HCT116 (cell line): ENCODE measurements at regions not wholly inside any gene's neighbourhood (a gene's known extent, or its start where the extent isn't known, plus 50 kb on each side); places are given as distances from the start of the nearest gene placed in this dataset.

ENCODE experiments used
- ATAC-seq: fragments of 200-7000 bp; cut with Tn5 transposase; 2 replicates; pipeline ENCODE4 v1.9.1; 2020; ENCODE audit warnings: mild to moderate bottlenecking, moderate library complexity
- BruUV-seq: library from RNA; stranded (reverse); fragments of 400-500 nt; replicated peaks from 2 replicates; lab custom pipeline; 2021; lab: Mats Ljungman, UMichigan
- CTCF ChIA-PET: fragments of 300-600 bp; sonication (Branson Sonifier 250); formaldehyde crosslinking; loops from one replicate; lab custom pipeline; 2021; ENCODE audit warnings: antibody characterized with exemption; lab: Charles Lee
- POLR2A ChIA-PET: fragments of 300-600, 350-600 bp; sonication (Branson Sonifier 250); formaldehyde crosslinking; loops from one replicate; lab custom pipeline; 2021; ENCODE audit warnings: antibody characterized with exemption; lab: Charles Lee
- RAD21 ChIA-PET, 2 experiments: fragments of 300-600 bp; sonication (Branson Sonifier 250); formaldehyde crosslinking; loops; one replicate each; lab custom pipeline; 2023; ENCODE audit warnings: low total read pairs in 2 of 2; ENCODE audit not compliant: uncharacterized antibody in 2 of 2, unreplicated experiment in 2 of 2, low non-redundant PET in 1 of 2; lab: Charles Lee
- DNase-seq: peaks from one replicate; pipeline ENCODE4 v3.0.0-alpha.2; 2010; ENCODE audit warnings: low read depth, low spot score
- H2AFZ ChIP-seq: fragments of 200-600 bp; shearing (Covaris generic), sonication (generic); 2 replicates; pipeline ENCODE4 v1.6.1; 2017; ENCODE audit warnings: low read depth, mixed run types, mixed read lengths, antibody characterized with exemption, low read length; ENCODE audit not compliant: poor library complexity, severe bottlenecking
- H3K27ac ChIP-seq: 2 replicates; pipeline ENCODE4 v1.5.1; 2012; ENCODE audit warnings: low read depth, low read length
- H3K27me3 ChIP-seq: fragments of 200-600 bp; sonication (generic); 2 replicates; pipeline ENCODE4 v1.6.1; 2016; ENCODE audit warnings: mixed run types, low read length, mixed read lengths; ENCODE audit not compliant: insufficient read depth
- H3K36me3 ChIP-seq, 2 experiments: fragments of 200-500 bp in 1 of 2; fragments of 200-600 bp in 1 of 2; sonication (Bioruptor generic) in 1 of 2; sonication (generic) in 1 of 2; 2 replicates each; pipeline versions ENCODE4 v1.5.1 to v1.6.1; 2014 to 2016; ENCODE audit warnings: low read length in 2 of 2, inconsistent platforms in 1 of 2, mixed read lengths in 1 of 2, mixed run types in 1 of 2; ENCODE audit not compliant: insufficient read depth in 2 of 2, control insufficient read depth in 1 of 2
- H3K4me1 ChIP-seq, 2 experiments: fragments of 200-600 bp in 1 of 2; sonication (generic) in 1 of 2; 2 replicates each; pipeline versions ENCODE4 v1.5.1 to v1.6.1; 2012 to 2017; ENCODE audit warnings: low read length in 2 of 2, inconsistent platforms in 1 of 2, mild to moderate bottlenecking in 1 of 2, mixed read lengths in 1 of 2, mixed run types in 1 of 2, moderate library complexity in 1 of 2; ENCODE audit not compliant: insufficient read depth in 2 of 2, control insufficient read depth in 1 of 2
- H3K4me2 ChIP-seq: fragments of 200-600 bp; sonication (generic); 2 replicates; pipeline ENCODE4 v1.6.1; 2017; ENCODE audit warnings: mixed run types, low read length, mixed read lengths
- H3K4me3 ChIP-seq, 2 experiments: fragments of 200-600 bp in 1 of 2; sonication (generic) in 1 of 2; replicated peaks in 1 of 2; 2 replicates each; pipeline ENCODE4 v1.5.1; 2011 to 2016; ENCODE audit warnings: low read length in 2 of 2, control low read depth in 1 of 2, low read depth in 1 of 2, mild to moderate bottlenecking in 1 of 2, mixed read lengths in 1 of 2, mixed run types in 1 of 2
- H3K79me2 ChIP-seq: fragments of 200-600 bp; sonication (generic); 2 replicates; pipeline ENCODE4 v1.6.1; 2017; ENCODE audit warnings: mild to moderate bottlenecking, mixed run types, low read length, moderate library complexity, mixed read lengths; ENCODE audit not compliant: insufficient read depth
- H3K9ac ChIP-seq: fragments of 200-600 bp; sonication (generic); 2 replicates; pipeline ENCODE4 v1.6.1; 2016; ENCODE audit warnings: low read length, mixed read lengths
- H3K9me2 ChIP-seq: fragments of 200-600 bp; sonication (generic), shearing (Covaris generic); 2 replicates; pipeline ENCODE4 v1.6.1; 2017; ENCODE audit warnings: mixed run types, mild to moderate bottlenecking, moderate library complexity; ENCODE audit not compliant: insufficient read depth
- H3K9me3 ChIP-seq, 2 experiments: fragments of 200-500 bp in 1 of 2; fragments of 200-600 bp in 1 of 2; sonication (Bioruptor generic) in 1 of 2; sonication (generic) in 1 of 2; 2 replicates each; pipeline ENCODE4 v1.6.1; 2014 to 2017; ENCODE audit warnings: low read length in 2 of 2, mixed read lengths in 2 of 2, inconsistent platforms in 1 of 2, low read depth in 1 of 2, mild to moderate bottlenecking in 1 of 2, mixed run types in 1 of 2, moderate library complexity in 1 of 2; ENCODE audit not compliant: control insufficient read depth in 1 of 2, insufficient read depth in 1 of 2
- H4K20me1 ChIP-seq: fragments of 200-600 bp; sonication (generic), shearing (Covaris generic); 2 replicates; pipeline ENCODE4 v1.6.1; 2017; ENCODE audit warnings: mixed run types, mild to moderate bottlenecking, moderate library complexity; ENCODE audit not compliant: insufficient read depth
- CEBPB ChIP-seq: IDR thresholded peaks from 2 replicates; pipeline ENCODE4 v1.6.1; 2012; ENCODE audit warnings: low read depth
- EGR1 ChIP-seq: IDR thresholded peaks from 2 replicates; pipeline ENCODE4 v1.6.1; 2012; ENCODE audit warnings: low read depth
- EZH2 ChIP-seq: fragments of 200-600 bp; sonication (generic); IDR thresholded peaks from 2 replicates; pipeline ENCODE4 v1.6.1; 2017; ENCODE audit warnings: antibody characterized with exemption, mixed run types
- SRF ChIP-seq: IDR thresholded peaks from 2 replicates; pipeline ENCODE4 v1.6.1; 2012; ENCODE audit warnings: low read depth
- TCF7L2 ChIP-seq: IDR thresholded peaks from 2 replicates; pipeline ENCODE4 v1.7.0; 2011; ENCODE audit warnings: borderline replicate concordance, inconsistent platforms; ENCODE audit not compliant: insufficient read depth, insufficient read length; ENCODE audit errors: extremely low read depth
- ZFX ChIP-seq: fragments of 450-650 bp; IDR thresholded peaks from 2 replicates; pipeline ENCODE4 v1.6.1; 2017
- intact Hi-C: fragments of 100-400 bp; cut with micrococcal nuclease; formaldehyde crosslinking; loops from 2 replicates; pipeline ENCODE4 v1.10.0; 2022
- TF ChIP-seq, protein P1 (sequence below): IDR thresholded peaks from 2 replicates; pipeline ENCODE4 v1.6.1; 2012; ENCODE audit warnings: low read depth
- TF ChIP-seq, protein P2 (sequence below): IDR thresholded peaks from 2 replicates; pipeline ENCODE4 v1.6.1; 2012
- TF ChIP-seq, protein P3 (sequence below): IDR thresholded peaks from 2 replicates; pipeline ENCODE4 v1.6.1; 2011; ENCODE audit warnings: mild to moderate bottlenecking, low read length, moderate library complexity; ENCODE audit not compliant: insufficient replicate concordance; ENCODE audit errors: extremely low read depth

DNA sequence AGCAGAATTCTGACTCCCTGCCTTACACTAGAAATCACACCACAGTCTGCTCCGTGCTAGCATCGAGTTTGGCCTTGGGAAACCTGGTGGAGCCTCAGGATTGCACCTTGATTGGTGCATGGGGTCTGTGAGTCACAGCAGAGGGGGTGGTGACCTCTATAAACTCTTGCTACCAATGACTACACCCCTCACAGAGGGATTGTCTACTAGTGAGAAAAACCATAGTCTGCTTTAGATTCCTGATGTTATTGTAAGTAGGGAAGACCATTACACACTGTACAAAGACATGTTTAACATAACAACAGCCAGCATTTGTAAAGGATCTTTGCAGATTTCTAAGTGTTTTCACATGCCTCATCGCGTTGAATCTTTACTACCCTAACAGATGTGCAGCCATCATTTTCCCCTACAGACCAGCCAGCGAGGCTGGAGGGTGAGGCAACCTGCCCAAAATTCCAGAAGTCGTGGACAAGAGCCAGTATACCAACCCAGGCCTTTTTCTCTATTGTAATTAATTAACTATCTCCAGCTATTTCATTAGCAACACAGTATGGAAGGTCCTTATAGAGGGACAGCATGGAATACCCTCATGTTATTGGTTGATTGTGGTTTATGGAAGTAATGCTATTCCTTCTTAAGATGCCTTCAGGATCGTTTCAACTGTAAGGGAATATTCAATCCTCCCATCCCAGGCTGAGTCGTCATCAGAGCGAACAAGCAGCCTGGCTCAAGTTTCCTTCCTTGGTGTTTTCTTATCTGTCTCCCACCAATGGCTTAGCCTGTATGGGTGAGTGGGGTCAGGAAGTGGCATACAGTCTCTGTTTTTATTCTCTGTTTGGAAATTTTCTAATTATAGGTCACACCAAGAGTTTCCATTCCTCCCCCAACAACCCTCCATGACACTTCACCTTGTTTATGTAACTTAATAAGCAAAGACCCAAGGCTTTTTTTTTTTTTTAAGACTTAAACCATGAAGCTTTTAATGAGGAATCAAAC is 55.9 kb upstream of the KDR start:
- H3K79me2 ChIP-seq: peaks cover 15% of the 10 kb centered on the region
- peaks cover 8 to 26% of the 10 kb centered on the region in 2 experiments; a peak in 3 of 4 replicates for H3K36me3 ChIP-seq
- H3K27ac ChIP-seq: no peak overlapping the region
- DNase-seq (no peak), ATAC-seq (no peak)
- no peak for TF ChIP-seq ZFX
- TF ChIP-seq, protein P1, sequence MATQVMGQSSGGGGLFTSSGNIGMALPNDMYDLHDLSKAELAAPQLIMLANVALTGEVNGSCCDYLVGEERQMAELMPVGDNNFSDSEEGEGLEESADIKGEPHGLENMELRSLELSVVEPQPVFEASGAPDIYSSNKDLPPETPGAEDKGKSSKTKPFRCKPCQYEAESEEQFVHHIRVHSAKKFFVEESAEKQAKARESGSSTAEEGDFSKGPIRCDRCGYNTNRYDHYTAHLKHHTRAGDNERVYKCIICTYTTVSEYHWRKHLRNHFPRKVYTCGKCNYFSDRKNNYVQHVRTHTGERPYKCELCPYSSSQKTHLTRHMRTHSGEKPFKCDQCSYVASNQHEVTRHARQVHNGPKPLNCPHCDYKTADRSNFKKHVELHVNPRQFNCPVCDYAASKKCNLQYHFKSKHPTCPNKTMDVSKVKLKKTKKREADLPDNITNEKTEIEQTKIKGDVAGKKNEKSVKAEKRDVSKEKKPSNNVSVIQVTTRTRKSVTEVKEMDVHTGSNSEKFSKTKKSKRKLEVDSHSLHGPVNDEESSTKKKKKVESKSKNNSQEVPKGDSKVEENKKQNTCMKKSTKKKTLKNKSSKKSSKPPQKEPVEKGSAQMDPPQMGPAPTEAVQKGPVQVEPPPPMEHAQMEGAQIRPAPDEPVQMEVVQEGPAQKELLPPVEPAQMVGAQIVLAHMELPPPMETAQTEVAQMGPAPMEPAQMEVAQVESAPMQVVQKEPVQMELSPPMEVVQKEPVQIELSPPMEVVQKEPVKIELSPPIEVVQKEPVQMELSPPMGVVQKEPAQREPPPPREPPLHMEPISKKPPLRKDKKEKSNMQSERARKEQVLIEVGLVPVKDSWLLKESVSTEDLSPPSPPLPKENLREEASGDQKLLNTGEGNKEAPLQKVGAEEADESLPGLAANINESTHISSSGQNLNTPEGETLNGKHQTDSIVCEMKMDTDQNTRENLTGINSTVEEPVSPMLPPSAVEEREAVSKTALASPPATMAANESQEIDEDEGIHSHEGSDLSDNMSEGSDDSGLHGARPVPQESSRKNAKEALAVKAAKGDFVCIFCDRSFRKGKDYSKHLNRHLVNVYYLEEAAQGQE: no peak
- TF ChIP-seq, protein P2, sequence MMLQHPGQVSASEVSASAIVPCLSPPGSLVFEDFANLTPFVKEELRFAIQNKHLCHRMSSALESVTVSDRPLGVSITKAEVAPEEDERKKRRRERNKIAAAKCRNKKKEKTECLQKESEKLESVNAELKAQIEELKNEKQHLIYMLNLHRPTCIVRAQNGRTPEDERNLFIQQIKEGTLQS: no peak
- no peak for TF ChIP-seq CEBPB
- no peak for TF ChIP-seq EZH2
- no peak for TF ChIP-seq SRF
- TF ChIP-seq, protein P3, sequence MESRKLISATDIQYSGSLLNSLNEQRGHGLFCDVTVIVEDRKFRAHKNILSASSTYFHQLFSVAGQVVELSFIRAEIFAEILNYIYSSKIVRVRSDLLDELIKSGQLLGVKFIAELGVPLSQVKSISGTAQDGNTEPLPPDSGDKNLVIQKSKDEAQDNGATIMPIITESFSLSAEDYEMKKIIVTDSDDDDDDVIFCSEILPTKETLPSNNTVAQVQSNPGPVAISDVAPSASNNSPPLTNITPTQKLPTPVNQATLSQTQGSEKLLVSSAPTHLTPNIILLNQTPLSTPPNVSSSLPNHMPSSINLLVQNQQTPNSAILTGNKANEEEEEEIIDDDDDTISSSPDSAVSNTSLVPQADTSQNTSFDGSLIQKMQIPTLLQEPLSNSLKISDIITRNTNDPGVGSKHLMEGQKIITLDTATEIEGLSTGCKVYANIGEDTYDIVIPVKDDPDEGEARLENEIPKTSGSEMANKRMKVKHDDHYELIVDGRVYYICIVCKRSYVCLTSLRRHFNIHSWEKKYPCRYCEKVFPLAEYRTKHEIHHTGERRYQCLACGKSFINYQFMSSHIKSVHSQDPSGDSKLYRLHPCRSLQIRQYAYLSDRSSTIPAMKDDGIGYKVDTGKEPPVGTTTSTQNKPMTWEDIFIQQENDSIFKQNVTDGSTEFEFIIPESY: no peak
- TF ChIP-seq TCF7L2: no peak
- TF ChIP-seq EGR1: no peak
- H3K9ac ChIP-seq: no peak overlapping the region
- H3K4me2 ChIP-seq: no peak overlapping the region
- H3K9me3 ChIP-seq: no peaks in the 10 kb centered on the region
- no peak overlapping the region for H3K4me3 ChIP-seq
- H4K20me1 ChIP-seq: no peaks in the 10 kb centered on the region
- BruUV-seq: no TSS peak
- H3K4me1 ChIP-seq: peaks cover 16 to 26% of the 10 kb centered on the region in 2 experiments
- intact Hi-C loops: loop anchor here (10.0 kb wide), 2 partner anchors 553 to 763 kb away; partner anchors contain the start of gene CEP135
- H3K27me3 ChIP-seq: no peaks in the 10 kb centered on the region
- POLR2A ChIA-PET: no interaction called here
- no peak overlapping the region for H2AFZ ChIP-seq
- CTCF ChIA-PET: no interaction called here
- H3K9me2 ChIP-seq: no peaks in the 10 kb centered on the region
- RAD21 ChIA-PET: no interaction called here
